ENCODE measurements at regions not wholly inside any gene's neighbourhood (a gene's known extent, or its start where the extent isn't known, plus 50 kb on each side); places are given as distances from the start of the nearest gene placed in this dataset.

DNA sequence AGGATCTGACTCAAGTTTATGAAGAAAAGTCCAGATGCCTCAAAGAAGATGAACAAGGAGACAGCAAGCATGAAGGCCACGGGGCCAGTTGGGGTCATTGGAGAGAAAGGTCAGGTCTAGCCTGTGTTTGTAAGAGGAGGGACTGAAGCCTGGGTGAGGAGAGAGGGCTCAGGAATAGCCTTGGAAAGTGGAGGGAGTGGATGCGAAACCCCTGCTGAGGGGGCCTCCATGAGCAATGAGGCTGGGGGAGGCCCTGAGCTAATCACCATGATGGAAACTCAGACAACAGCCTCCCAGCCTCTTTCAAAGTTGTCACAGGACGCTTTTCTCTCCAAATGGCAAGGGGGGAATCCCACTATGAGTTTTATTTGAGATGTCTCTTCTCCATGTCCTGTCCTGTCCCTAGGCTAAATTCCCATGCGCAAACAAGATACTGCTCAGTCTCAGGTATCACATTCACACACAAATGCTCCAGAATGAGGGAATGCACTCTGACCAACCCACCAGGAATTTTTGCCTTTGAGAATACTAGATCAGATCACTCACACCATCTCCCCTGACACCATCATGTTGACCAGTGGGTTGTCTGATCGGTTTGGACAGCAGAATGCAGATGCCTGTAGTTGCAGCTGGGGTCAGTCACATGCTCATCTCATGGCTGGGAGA, 51.3 kb upstream of the TOP3B start:
- no peak overlapping the region for H3K4me3 ChIP-seq (ENCODE audit: low read length)
- TF ChIP-seq, protein P1, sequence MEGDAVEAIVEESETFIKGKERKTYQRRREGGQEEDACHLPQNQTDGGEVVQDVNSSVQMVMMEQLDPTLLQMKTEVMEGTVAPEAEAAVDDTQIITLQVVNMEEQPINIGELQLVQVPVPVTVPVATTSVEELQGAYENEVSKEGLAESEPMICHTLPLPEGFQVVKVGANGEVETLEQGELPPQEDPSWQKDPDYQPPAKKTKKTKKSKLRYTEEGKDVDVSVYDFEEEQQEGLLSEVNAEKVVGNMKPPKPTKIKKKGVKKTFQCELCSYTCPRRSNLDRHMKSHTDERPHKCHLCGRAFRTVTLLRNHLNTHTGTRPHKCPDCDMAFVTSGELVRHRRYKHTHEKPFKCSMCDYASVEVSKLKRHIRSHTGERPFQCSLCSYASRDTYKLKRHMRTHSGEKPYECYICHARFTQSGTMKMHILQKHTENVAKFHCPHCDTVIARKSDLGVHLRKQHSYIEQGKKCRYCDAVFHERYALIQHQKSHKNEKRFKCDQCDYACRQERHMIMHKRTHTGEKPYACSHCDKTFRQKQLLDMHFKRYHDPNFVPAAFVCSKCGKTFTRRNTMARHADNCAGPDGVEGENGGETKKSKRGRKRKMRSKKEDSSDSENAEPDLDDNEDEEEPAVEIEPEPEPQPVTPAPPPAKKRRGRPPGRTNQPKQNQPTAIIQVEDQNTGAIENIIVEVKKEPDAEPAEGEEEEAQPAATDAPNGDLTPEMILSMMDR (conservative IDR thresholded peaks at IDR 0.05; ENCODE audit: low read length) = no peak
- DNase-seq (ENCODE audit: low read depth) = no peak

- TF ChIP-seq, protein P1 (conservative IDR thresholded peaks at IDR 0.05; ENCODE audit: low read length) = no peak
- no peak for DNase-seq (ENCODE audit: low read depth)
Observed at GRCh38 chr22:22032906-22033802, 50.6 kb upstream of the TOP3B start.

DNA sequence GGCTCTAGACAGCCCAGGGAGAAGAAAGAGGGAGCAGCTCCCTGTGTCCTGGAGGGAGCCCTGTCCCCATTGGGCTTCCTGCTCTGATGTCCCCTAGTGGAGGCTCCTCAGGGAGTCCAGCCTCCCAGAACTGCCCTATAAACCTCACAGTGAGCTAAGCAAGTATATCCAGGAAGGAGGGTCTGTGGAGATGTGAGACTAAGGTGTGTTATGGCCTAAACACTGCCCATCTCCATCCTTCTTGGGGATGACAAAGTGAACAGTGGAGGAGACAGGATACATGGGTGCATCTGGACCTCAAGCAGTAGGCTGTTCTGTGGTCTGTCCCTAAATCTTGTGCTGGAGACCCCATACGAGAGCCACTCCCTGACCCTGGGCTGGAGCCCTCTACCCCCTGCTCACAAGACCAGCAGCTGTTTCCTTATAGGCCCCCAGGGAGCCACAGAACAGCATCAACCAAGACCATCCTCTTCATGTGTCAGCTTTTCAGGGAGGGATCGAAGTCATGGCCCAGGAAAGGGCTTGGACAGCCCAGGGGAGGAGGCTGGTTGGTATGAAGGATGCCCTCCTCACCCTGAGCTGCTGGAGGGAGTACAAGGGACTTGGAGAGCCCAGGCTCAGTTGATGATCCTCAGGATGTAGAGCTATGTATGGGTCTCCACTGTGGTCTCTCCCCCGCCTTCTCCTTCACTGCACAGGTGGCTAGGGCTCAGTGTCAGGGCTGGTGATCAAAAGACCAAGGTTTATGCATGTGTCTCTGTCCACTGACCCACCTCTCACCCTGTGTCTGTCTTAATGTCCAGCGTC, 49.7 kb upstream of the TOP3B start:
- DNase-seq (ENCODE audit: low read depth) = no peak
- no peak overlapping the region for H3K4me3 ChIP-seq (ENCODE audit: low read length)
- TF ChIP-seq, protein P1 (conservative IDR thresholded peaks at IDR 0.05; ENCODE audit: low read length) = no peak

More at GRCh38 chr22:22032906-22033802, 50.6 kb upstream of the TOP3B start:
- no peak overlapping the region for H3K4me3 ChIP-seq (ENCODE audit: low read length)
